Progenitor cell of endocrine pancreas (in vitro differentiated cells): ENCODE measurements at regions not wholly inside any gene's neighbourhood (a gene's known extent, or its start where the extent isn't known, plus 50 kb on each side); places are given as distances from the start of the nearest gene placed in this dataset.

Experiments
- DNase-seq: peaks from one replicate; pipeline ENCODE4 v3.0.0; 2021; ENCODE audit warnings: low spot score; ENCODE audit not compliant: unreplicated experiment
- H3K27ac Mint-ChIP-seq: 2 replicates; pipeline ENCODE4 v1.8.0; 2021; ENCODE audit warnings: mild to moderate bottlenecking, moderate library complexity, mixed read lengths
- H3K27me3 Mint-ChIP-seq: 2 replicates; pipeline ENCODE4 v1.8.0; 2021; ENCODE audit warnings: mixed read lengths
- H3K36me3 Mint-ChIP-seq: 2 replicates; pipeline ENCODE4 v1.8.0; 2022; ENCODE audit warnings: mixed read lengths; ENCODE audit not compliant: insufficient read depth
- H3K4me1 Mint-ChIP-seq: 2 replicates; pipeline ENCODE4 v1.8.0; 2021; ENCODE audit warnings: low read depth, mixed read lengths
- H3K4me3 Mint-ChIP-seq: 2 replicates; pipeline ENCODE4 v1.8.0; 2021; ENCODE audit warnings: low read depth, mild to moderate bottlenecking, moderate library complexity, mixed read lengths
- H3K9me3 Mint-ChIP-seq: 2 replicates; pipeline ENCODE4 v1.8.0; 2021; ENCODE audit warnings: low read depth, mixed read lengths
- TF ChIP-seq, protein P1 (sequence below): fragments of 200-600 bp; sonication (generic); IDR thresholded peaks from one replicate; pipeline ENCODE4 v1.5.0; 2021; ENCODE audit warnings: antibody characterized with exemption, mild to moderate bottlenecking; ENCODE audit not compliant: unreplicated experiment

DNA sequence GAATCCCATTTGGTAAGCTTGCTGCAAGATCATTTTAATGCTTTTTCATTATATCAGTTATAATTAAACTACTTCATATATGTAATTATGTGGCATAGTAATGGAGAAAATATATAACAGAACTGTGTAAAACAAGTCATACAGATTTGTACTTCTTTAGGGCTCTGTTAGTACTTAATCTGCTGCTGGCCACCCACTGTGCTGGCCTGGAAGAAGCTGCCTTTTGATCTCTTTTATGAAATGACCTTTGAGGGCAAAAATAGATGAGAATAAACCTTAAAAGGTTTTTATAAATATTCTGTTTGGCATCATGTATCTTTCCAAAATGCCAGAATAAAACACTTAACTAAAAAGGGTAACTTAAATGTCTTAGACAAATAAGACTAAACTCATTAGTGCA, 262.9 kb downstream of the ZIC1 start:
- Mint-ChIP-seq H3K4me1 (no peaks in the 10 kb centered on the region), H3K27ac (no peak overlapping the region), H3K4me3 (no peak overlapping the region), H3K36me3 (no peaks in the 10 kb centered on the region), H3K9me3 (no peaks in the 10 kb centered on the region), H3K27me3 (no peaks in the 10 kb centered on the region)
- DNase-seq: no peak
- TF ChIP-seq, protein P1, sequence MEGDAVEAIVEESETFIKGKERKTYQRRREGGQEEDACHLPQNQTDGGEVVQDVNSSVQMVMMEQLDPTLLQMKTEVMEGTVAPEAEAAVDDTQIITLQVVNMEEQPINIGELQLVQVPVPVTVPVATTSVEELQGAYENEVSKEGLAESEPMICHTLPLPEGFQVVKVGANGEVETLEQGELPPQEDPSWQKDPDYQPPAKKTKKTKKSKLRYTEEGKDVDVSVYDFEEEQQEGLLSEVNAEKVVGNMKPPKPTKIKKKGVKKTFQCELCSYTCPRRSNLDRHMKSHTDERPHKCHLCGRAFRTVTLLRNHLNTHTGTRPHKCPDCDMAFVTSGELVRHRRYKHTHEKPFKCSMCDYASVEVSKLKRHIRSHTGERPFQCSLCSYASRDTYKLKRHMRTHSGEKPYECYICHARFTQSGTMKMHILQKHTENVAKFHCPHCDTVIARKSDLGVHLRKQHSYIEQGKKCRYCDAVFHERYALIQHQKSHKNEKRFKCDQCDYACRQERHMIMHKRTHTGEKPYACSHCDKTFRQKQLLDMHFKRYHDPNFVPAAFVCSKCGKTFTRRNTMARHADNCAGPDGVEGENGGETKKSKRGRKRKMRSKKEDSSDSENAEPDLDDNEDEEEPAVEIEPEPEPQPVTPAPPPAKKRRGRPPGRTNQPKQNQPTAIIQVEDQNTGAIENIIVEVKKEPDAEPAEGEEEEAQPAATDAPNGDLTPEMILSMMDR: no peak

DNA sequence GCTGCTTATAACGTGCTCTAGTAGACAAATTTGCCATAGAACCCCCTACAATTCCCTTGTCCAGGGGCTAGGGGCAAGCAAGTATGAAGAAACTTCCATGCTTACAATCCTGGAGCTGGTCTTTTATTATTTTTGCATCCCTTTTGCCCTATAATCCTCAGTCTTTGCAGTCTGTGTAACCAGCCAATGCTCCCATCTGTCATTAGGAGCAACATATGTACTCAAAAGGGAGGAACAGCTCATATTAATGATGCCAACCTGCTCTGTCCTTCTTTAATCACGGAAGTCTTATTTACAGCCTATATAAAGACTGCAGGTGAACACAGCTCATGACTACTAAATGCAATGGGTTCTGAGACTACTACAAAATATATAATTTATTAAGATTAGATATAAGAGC, 263.3 kb downstream of the ZIC1 start:
- Mint-ChIP-seq H3K27ac (no peak overlapping the region), H3K27me3 (no peaks in the 10 kb centered on the region)

DNA sequence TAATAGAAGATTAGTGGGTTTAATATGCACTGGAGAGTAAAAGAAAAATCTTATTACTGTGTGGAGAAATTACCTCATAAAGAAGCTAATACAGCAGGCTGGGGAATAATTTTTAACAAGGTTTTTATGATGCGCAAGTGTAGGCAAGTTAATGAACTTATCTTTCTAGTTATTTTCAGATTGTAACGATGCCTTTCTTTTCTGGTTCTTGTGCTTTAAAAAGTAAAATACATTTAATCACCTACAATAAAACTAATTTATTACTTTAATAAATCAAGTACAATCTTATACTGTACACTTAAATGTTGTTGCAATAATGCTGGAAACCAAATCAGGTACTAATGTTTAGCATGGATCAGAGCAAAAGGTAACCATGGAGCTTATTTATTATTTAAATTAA, 266.6 kb downstream of the ZIC1 start:
- no peak for DNase-seq
- Mint-ChIP-seq H3K4me3 (no peak overlapping the region), H3K36me3 (no peaks in the 10 kb centered on the region), H3K27ac (no peak overlapping the region), H3K9me3 (no peaks in the 10 kb centered on the region), H3K4me1 (no peaks in the 10 kb centered on the region), H3K27me3 (no peaks in the 10 kb centered on the region)
- TF ChIP-seq, protein P1: no peak

More for the DNA sequence above, 263.3 kb downstream of the ZIC1 start:
- Mint-ChIP-seq H3K4me3 (no peak overlapping the region), H3K36me3 (no peaks in the 10 kb centered on the region), H3K9me3 (no peaks in the 10 kb centered on the region), H3K4me1 (no peaks in the 10 kb centered on the region)
- DNase-seq: no peak
- TF ChIP-seq, protein P1: no peak

DNA sequence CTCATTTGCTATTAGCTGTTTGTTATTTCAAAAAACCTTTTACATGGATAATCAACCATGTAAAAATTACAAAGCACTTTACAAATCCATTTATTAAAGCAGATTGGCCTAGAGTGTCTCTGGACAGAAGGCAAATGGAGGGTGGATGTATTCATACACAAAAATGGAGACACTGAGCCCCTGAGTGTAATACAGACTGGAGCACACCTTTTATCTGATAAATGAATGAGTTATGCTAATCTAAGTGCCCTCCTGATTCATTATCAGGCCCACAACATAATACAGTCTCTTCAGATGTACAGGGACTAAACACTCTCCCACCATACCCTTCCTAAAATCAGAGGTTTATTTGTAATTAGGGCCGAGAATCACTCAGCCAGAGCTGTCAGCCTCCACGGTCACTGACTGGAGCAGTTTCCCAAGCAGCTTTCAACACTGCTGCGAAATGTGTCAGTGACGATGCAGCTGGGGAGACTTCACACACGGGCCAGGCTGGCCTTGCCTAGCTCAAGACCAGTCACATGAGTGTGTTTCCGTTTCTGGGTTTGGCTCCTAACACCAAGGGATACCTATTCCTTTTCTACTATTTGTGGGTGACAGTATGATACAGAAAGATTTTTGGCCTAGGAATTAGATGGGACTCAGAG, 271.8 kb downstream of the ZIC1 start:
- no peaks in the 10 kb centered on the region for H3K36me3 Mint-ChIP-seq
- DNase-seq: no peak
- TF ChIP-seq, protein P1: no peak
- H3K27me3 Mint-ChIP-seq: no peaks in the 10 kb centered on the region
- H3K9me3 Mint-ChIP-seq: no peaks in the 10 kb centered on the region
- no peak overlapping the region for H3K4me3 Mint-ChIP-seq
- no peaks in the 10 kb centered on the region for H3K4me1 Mint-ChIP-seq
- no peak overlapping the region for H3K27ac Mint-ChIP-seq

DNA sequence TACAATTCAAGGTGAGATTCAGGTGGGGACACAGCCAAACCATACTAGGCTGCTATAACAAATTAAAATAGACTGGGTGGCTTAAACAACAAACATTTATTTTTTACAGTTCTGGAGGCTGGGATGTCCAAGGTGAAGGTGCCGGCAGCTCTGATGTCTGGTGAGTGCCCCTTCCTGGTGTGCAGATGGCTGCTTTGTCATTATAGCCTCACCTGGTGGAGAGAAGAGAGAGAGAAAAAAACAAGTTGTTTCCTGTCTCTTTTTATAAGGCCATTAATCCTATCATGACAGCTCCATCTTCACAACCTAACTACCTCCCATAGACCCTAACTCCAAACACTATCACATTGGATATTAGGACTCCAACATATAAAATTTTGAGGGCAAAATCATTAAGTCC, 279.7 kb downstream of the ZIC1 start:
- no peaks in the 10 kb centered on the region for H3K27me3 Mint-ChIP-seq
- H3K4me3 Mint-ChIP-seq: no peak overlapping the region
- TF ChIP-seq, protein P1: no peak
- no peak overlapping the region for H3K27ac Mint-ChIP-seq
- no peaks in the 10 kb centered on the region for H3K36me3 Mint-ChIP-seq
- no peak for DNase-seq
- H3K4me1 Mint-ChIP-seq: peaks cover 1% of the 10 kb centered on the region
- no peaks in the 10 kb centered on the region for H3K9me3 Mint-ChIP-seq
